Trophoblast cell (in vitro differentiated cells and primary cell): ENCODE measurements at regions not wholly inside any gene's neighbourhood (a gene's known extent, or its start where the extent isn't known, plus 50 kb on each side); places are given as distances from the start of the nearest gene placed in this dataset.

ENCODE experiments used
- DNase-seq, 2 donors: peaks; one replicate each; pipeline ENCODE4 v3.0.0-alpha.2; 2016
- H2AFZ ChIP-seq: 2 replicates; pipeline ENCODE4 v1.6.1; 2013; ENCODE audit warnings: low read length, moderate library complexity, mild to moderate bottlenecking; ENCODE audit not compliant: insufficient read depth, poor library complexity
- H2AK5ac ChIP-seq: 2 replicates; pipeline ENCODE4 v1.6.1; 2013; ENCODE audit warnings: mild to moderate bottlenecking, low read length
- H2BK120ac ChIP-seq: 2 replicates; pipeline ENCODE4 v1.6.1; 2013; ENCODE audit warnings: low read length, mild to moderate bottlenecking, moderate library complexity; ENCODE audit not compliant: insufficient read depth, poor library complexity
- H2BK12ac ChIP-seq: 2 replicates; pipeline ENCODE4 v1.6.1; 2013; ENCODE audit warnings: mild to moderate bottlenecking, low read length, moderate library complexity
- H2BK5ac ChIP-seq: 2 replicates; pipeline ENCODE4 v1.6.1; 2013; ENCODE audit warnings: low read length, low read depth, moderate library complexity, mild to moderate bottlenecking; ENCODE audit not compliant: poor library complexity
- H3K14ac ChIP-seq: 2 replicates; pipeline ENCODE4 v1.6.1; 2013; ENCODE audit warnings: mild to moderate bottlenecking, low read length
- H3K18ac ChIP-seq: 2 replicates; pipeline ENCODE4 v1.6.1; 2013; ENCODE audit warnings: mild to moderate bottlenecking, low read length
- H3K23ac ChIP-seq: 2 replicates; pipeline ENCODE4 v1.6.1; 2013; ENCODE audit warnings: low read length
- H3K27ac ChIP-seq: 2 replicates; pipeline ENCODE4 v1.5.1; 2013; ENCODE audit warnings: low read depth, mild to moderate bottlenecking, inconsistent platforms, low read length, moderate library complexity
- H3K27me3 ChIP-seq: 2 replicates; pipeline ENCODE4 v1.6.1; 2013; ENCODE audit warnings: inconsistent platforms, mild to moderate bottlenecking, low read length, moderate library complexity; ENCODE audit not compliant: insufficient read depth
- H3K36me3 ChIP-seq, 2 experiments: 1 replicate in 1 of 2; 2 replicates in 1 of 2; pipeline ENCODE4 v1.6.1; 2013; ENCODE audit warnings: low read length in 2 of 2, mild to moderate bottlenecking in 2 of 2, moderate library complexity in 1 of 2; ENCODE audit not compliant: insufficient read depth in 2 of 2, control insufficient read depth in 1 of 2
- H3K4ac ChIP-seq: 2 replicates; pipeline ENCODE4 v1.6.1; 2013; ENCODE audit warnings: low read depth, mild to moderate bottlenecking, low read length, moderate library complexity
- H3K4me1 ChIP-seq, 2 experiments: 1 replicate in 1 of 2; 2 replicates in 1 of 2; pipeline ENCODE4 v1.6.1; 2013; ENCODE audit warnings: low read length in 2 of 2, mild to moderate bottlenecking in 2 of 2, moderate library complexity in 1 of 2; ENCODE audit not compliant: insufficient read depth in 2 of 2, control insufficient read depth in 1 of 2
- H3K4me2 ChIP-seq: 2 replicates; pipeline ENCODE4 v1.6.1; 2013; ENCODE audit warnings: inconsistent platforms, mild to moderate bottlenecking, low read length, moderate library complexity
- H3K4me3 ChIP-seq: 2 replicates; pipeline ENCODE4 v1.5.1; 2013; ENCODE audit warnings: mild to moderate bottlenecking, low read depth, low read length, inconsistent platforms
- H3K79me1 ChIP-seq: one replicate; pipeline ENCODE4 v1.6.1; 2013; ENCODE audit warnings: low read length
- H3K79me2 ChIP-seq: 2 replicates; pipeline ENCODE4 v1.6.1; 2013; ENCODE audit warnings: low read length, mild to moderate bottlenecking; ENCODE audit not compliant: control insufficient read depth, insufficient read depth, poor library complexity
- H3K9ac ChIP-seq: 2 replicates; pipeline ENCODE4 v1.6.1; 2013; ENCODE audit warnings: mild to moderate bottlenecking, low read length
- H3K9me3 ChIP-seq: 2 replicates; pipeline ENCODE4 v1.6.1; 2013; ENCODE audit warnings: low read depth, mild to moderate bottlenecking, control low read depth, inconsistent platforms, low read length; ENCODE audit not compliant: insufficient read depth
- H4K12ac ChIP-seq: 2 replicates; pipeline ENCODE4 v1.6.1; 2013; ENCODE audit warnings: low read depth, mild to moderate bottlenecking, low read length, moderate library complexity
- H4K8ac ChIP-seq: 2 replicates; pipeline ENCODE4 v1.6.1; 2013; ENCODE audit warnings: low read depth, mild to moderate bottlenecking, low read length, moderate library complexity
- H4K91ac ChIP-seq: one replicate; pipeline ENCODE4 v1.6.1; 2013; ENCODE audit warnings: low read depth, mild to moderate bottlenecking, low read length, moderate library complexity
- WGBS: extraction: QIAGEN DNeasy Blood & Tissue Kit; methylation state at CpG from one replicate; pipeline ENCODE4 v1.1.7; 2013; ENCODE audit warnings: missing lambda C conversion rate; ENCODE audit not compliant: insufficient read length, insufficient coverage; ENCODE audit errors: extremely low coverage; 5-methylcytosine and 5-hydroxymethylcytosine counted together

DNA sequence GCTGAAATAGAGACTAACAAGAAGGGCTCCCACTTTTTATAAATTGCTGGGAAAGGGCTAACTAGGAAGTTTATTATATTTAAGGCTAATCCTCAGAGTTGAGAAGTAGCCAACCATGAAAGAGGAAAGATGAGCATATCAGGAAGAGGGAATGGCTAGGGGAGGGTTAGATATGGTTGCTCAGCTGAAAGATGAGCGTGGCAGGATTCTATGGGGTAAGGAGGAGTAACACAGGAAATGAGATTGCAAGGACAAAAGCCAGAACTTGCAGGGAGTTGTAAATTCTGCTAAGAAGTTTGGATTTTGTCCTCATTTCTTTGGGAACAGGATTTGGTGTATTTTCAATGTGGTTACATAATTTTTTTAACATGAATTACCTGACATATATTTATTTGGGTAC, 127.4 kb upstream of the ATP2B1 start:
- Histone ChIP-seq H3K18ac (no peak overlapping the region), H3K36me3 (no peaks in the 10 kb centered on the region), H3K14ac (no peak overlapping the region), H3K23ac (no peak overlapping the region), H3K4ac (no peak overlapping the region), H3K79me2 (no peaks in the 10 kb centered on the region), H2BK120ac (no peak overlapping the region), H3K4me2 (no peak overlapping the region), H2AK5ac (no peak overlapping the region), H3K9me3 (no peaks in the 10 kb centered on the region), H2BK12ac (no peak overlapping the region), H3K9ac (no peak overlapping the region), H4K12ac (no peak overlapping the region), H3K27me3 (no peaks in the 10 kb centered on the region), H2BK5ac (no peak overlapping the region), H4K8ac (no peak overlapping the region), H2AFZ (no peak overlapping the region), H3K4me3 (no peak overlapping the region), H3K4me1 (peaks cover 0 to 2% of the 10 kb centered on the region in 2 experiments), H3K27ac (no peak overlapping the region), H3K79me1 (peaks cover 2% of the 10 kb centered on the region), H4K91ac (no peak overlapping the region)
- DNase-seq: no peak
- WGBS: no CpG with 5 or more reads among the region's 1 CpG

DNA sequence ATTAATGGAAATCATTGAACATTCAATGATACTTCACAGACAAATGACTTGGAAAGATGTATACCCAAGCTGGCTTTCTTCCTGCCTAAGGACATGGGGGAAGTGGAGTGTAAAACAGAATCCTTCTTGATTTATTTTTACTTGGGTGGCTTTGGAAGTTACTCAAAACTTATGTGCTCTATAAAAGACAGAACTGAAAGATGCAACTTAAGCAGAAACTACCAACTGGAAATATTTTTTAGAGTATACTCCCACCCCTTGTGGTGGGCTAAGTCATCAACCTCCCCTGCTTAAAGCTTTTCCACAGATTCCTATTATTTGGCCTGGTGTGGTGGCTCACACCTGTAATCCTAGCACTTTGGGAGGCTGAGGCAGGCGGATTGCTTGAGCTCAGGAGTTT, 126.0 kb upstream of the ATP2B1 start:
- no peaks in the 10 kb centered on the region for H3K36me3 ChIP-seq
- no peak overlapping the region for H3K4me3 ChIP-seq
- H3K23ac ChIP-seq: no peak overlapping the region
- no peaks in the 10 kb centered on the region for H3K27me3 ChIP-seq
- H4K91ac ChIP-seq: no peak overlapping the region
- no peak for DNase-seq
- H3K9ac ChIP-seq: no peak overlapping the region
- no peaks in the 10 kb centered on the region for H3K79me2 ChIP-seq
- no peak overlapping the region for H2BK5ac ChIP-seq
- H2AFZ ChIP-seq: no peak overlapping the region
- H3K4ac ChIP-seq: no peak overlapping the region
- peaks cover 7% of the 10 kb centered on the region for H3K79me1 ChIP-seq
- H4K8ac ChIP-seq: no peak overlapping the region
- H3K14ac ChIP-seq: no peak overlapping the region
- H2BK120ac ChIP-seq: no peak overlapping the region
- no peak overlapping the region for H2AK5ac ChIP-seq
- no peak overlapping the region for H3K4me2 ChIP-seq
- no peak overlapping the region for H4K12ac ChIP-seq
- no peak overlapping the region for H3K27ac ChIP-seq
- no peak overlapping the region for H2BK12ac ChIP-seq
- no CpG with 5 or more reads among the region's 1 CpG for WGBS
- H3K4me1 ChIP-seq: peaks cover 0 to 7% of the 10 kb centered on the region in 2 experiments
- no peaks in the 10 kb centered on the region for H3K9me3 ChIP-seq
- no peak overlapping the region for H3K18ac ChIP-seq

DNA sequence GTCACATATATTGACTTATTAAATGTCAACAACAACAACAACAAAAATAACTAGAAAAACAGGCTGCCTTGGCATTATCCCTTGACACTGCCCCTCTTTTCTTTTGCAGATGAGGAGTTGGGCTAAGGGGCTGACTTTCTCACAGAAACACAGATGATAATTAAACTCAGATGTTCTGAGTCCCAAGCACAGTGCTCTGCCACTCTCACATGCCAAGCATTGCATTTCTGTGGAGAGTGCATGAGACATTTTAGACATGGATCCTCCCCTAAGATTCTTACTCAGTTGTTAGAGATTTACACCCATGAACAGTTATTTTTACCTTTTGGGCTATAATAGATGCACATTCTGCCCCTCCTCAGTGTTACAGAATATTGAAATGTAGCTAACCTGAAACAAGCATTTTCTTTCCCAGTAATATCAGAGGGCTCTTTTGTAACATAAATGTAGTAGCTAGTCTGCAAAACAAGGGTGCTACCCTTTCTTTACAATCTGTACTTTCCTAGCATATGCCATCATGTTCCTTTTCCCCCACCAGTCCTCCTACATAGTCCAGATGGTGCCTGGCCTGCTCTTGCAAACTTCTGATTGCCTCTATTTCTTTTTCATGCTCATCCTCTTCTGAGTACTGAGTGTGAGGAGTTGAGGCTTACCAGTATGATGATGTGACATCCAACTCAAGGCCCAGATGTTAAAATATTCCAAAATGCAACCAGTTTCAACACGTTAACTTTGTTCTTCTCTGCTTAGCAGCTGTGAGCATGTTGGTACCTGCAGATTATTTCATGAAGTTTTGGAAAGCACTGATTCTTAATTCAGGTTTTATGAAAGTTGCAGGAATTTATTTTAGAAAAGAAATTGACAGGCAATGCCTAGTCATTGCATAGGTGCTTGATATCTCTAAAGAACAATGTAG, 125.0 kb upstream of the ATP2B1 start:
- H3K27ac ChIP-seq: no peak overlapping the region
- no peak overlapping the region for H2BK12ac ChIP-seq
- H3K4me3 ChIP-seq: no peak overlapping the region
- no peak overlapping the region for H2BK5ac ChIP-seq
- WGBS: no CpG with 5 or more reads among the region's 1 CpG
- H2AK5ac ChIP-seq: no peak overlapping the region
- no peak overlapping the region for H3K23ac ChIP-seq
- no peak overlapping the region for H4K8ac ChIP-seq
- H3K79me1 ChIP-seq: peaks cover 11% of the 10 kb centered on the region
- no peak overlapping the region for H2AFZ ChIP-seq
- H3K9ac ChIP-seq: no peak overlapping the region
- no peak overlapping the region for H3K4ac ChIP-seq
- no peaks in the 10 kb centered on the region for H3K9me3 ChIP-seq
- H2BK120ac ChIP-seq: no peak overlapping the region
- H3K79me2 ChIP-seq: no peaks in the 10 kb centered on the region
- H4K91ac ChIP-seq: no peak overlapping the region
- no peak overlapping the region for H3K14ac ChIP-seq
- no peak overlapping the region for H3K18ac ChIP-seq
- H3K36me3 ChIP-seq: no peaks in the 10 kb centered on the region
- H3K4me2 ChIP-seq: no peak overlapping the region
- H4K12ac ChIP-seq: no peak overlapping the region
- H3K27me3 ChIP-seq: no peaks in the 10 kb centered on the region
- no peak for DNase-seq
- H3K4me1 ChIP-seq: peaks cover 0 to 8% of the 10 kb centered on the region in 2 experiments

DNA sequence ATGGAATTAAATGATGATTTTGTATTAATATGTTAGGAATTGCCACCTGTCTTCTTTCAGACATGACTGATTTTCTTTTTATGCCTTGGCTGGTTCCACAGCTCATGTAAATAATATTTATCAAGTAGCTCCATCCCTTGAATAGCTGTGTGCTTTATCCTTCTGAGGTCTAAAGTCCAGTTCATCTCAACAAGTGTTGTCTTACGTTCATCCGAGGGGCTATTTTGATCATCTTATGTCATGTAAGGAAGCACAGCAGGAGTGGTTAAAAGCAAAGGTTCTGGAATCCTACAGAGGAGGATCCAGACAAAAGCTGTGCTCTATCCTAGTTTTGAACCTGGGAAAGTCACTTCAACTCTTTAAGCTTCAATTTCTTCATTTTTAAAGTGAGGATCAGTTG, 123.7 kb upstream of the ATP2B1 start:
- Histone ChIP-seq H2AFZ (no peak overlapping the region), H3K4me2 (no peak overlapping the region)
- WGBS: no CpG with 5 or more reads among the region's 2 CpGs

More for the DNA sequence above, 123.7 kb upstream of the ATP2B1 start:
- Histone ChIP-seq H3K9me3 (no peaks in the 10 kb centered on the region), H4K8ac (no peak overlapping the region), H3K23ac (no peak overlapping the region), H3K4ac (no peak overlapping the region), H3K4me3 (no peak overlapping the region), H3K27me3 (no peaks in the 10 kb centered on the region), H2BK120ac (peak overlapping the region; percentile 77), H3K18ac (no peak overlapping the region), H3K9ac (no peak overlapping the region), H3K27ac (no peak overlapping the region), H4K12ac (no peak overlapping the region), H3K79me2 (no peaks in the 10 kb centered on the region), H2BK12ac (no peak overlapping the region), H3K4me1 (peaks cover 0 to 11% of the 10 kb centered on the region in 2 experiments), H3K79me1 (peaks cover 13% of the 10 kb centered on the region), H3K36me3 (no peaks in the 10 kb centered on the region), H4K91ac (no peak overlapping the region), H2BK5ac (no peak overlapping the region), H3K14ac (peak overlapping the region; percentile 63), H2AK5ac (no peak overlapping the region)
- DNase-seq: no peak
